ENCODE measurements at regions not wholly inside any gene's neighbourhood (a gene's known extent, or its start where the extent isn't known, plus 50 kb on each side); places are given as distances from the start of the nearest gene placed in this dataset.

DNA sequence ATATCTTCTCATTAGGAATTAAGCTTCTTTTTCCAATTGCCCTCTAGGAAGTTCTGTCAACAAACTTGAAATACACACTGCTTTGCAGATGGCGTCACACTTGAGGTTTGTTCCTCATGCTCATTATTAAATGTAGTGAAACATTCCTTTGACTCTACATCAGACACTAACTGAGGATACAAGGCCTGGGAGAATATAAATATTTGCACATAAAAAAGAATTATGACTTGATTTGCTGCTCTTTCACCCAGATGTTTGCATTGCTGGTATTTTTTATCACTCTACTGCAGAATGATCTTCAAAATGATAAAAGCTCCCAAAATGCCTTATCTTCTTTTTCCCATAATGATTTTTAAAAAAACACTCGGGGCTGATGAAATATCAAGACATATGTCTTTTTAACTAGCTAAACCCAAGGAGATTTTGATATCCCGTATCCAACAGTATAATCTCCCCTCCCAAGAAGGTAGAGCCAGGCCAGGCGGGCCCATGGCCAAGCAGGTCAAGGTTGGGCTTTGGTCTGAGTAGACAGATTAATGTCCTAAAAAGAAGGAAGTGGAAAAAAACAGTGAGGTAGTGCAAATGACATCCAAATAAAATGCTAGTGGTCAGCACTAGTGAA is 264.6 kb downstream of the HHIPL2 start:
- no peak for DNase-seq

DNA sequence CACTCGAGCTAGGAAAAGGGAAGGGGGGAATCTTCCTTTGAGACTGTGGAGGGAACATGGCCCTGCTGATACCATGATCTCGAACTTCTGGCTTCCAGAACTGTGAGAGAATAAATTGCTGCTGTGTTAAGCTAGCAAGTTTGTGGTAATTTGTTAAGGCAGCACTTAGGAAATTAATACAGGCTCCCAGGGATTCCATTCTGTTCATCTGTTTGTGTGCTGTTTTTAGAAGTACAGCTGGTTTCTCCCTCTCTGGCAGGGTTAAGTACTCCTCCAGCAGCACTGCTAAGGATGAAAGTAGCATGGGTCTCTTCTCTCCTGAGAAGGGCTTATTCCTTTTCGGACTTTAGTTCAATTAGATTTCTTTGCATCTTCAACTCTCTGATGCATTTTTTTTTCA is 268.3 kb downstream of the HHIPL2 start:
- DNase-seq = no peak

DNA sequence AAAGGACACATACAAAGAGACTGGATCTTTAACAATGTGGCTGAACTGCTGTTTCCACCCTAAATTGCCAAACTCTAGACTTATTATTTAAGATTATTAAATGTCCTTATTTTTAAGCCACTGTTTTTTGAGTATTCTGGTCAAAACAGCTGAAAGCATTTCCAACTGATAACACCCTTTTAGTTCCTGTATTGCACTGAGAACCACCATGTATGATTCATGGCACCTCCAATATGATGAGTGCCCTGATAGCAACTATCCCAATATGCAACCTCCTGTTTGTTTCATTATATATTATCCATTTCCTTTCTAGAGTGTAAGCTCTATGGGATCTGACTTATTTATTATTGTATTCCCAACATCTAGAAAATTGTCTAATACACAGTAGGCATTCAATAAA is 269.4 kb downstream of the HHIPL2 start:
- no peak for DNase-seq

DNA sequence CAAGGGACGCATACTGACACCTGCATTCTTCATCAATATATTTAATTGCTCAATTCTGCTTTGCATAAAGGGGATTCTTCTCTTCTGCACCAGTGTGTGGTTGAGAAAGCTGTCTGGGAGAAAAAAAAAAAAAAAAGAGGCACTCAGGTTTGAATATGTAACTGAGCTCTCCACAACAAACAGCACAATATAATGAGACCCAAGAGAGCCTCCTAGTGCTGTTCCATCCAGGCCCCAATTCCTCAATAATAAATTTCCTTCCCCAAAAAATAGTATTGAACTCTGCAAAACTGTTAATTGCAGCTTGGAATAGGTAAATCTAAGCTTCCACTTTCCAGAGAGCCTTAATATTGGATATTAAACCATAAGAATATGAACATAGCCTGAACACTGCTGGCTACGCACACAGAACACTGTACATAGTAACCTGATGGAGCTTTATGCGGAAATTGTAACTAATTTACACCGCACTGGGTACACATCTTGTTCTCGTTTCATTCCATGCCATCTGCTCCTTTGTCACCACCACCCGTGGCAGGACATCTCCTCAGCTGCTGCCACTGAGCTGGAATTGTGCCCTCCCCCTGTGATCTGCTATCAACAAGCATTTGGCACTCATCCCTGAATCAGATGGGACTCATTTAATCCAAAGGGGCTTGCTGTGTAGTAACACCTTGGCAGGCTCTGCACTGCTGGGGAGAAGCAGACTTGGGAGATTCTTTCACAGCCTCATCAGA is 272.0 kb downstream of the HHIPL2 start:
- DNase-seq = no peak

DNA sequence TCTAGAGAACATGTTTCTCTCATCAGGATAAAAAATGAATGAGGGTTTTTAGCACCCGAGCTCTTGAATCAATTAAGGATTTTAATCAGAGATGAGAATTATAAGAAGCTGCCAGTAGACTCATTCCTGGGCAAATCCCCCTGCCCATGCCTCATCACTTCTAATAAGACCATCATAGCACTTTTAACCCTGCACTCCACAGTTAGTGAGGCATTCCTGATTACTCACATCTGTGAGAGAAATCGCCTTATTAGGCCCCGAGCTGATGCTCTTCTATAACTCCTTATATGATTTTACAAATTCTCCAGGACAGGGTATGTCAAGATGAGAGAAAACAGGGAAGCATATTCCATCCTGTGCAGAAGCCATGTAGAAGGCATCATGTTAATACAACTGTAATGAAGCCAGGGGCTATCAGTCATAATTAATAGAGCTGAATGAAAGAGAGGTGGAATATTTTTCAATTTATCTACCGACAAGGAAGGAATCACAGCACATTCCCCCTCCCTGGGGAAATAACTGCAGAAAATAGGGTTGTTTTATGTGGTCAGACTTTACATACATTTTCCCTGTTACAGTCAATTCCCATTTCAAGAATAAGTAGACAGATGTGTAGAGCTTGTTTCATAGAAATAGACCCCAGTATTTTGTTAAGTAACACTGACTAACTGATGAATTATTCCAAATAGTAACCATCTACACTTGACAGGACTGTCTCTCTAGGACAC is 272.7 kb downstream of the HHIPL2 start:
- DNase-seq = no peak

DNA sequence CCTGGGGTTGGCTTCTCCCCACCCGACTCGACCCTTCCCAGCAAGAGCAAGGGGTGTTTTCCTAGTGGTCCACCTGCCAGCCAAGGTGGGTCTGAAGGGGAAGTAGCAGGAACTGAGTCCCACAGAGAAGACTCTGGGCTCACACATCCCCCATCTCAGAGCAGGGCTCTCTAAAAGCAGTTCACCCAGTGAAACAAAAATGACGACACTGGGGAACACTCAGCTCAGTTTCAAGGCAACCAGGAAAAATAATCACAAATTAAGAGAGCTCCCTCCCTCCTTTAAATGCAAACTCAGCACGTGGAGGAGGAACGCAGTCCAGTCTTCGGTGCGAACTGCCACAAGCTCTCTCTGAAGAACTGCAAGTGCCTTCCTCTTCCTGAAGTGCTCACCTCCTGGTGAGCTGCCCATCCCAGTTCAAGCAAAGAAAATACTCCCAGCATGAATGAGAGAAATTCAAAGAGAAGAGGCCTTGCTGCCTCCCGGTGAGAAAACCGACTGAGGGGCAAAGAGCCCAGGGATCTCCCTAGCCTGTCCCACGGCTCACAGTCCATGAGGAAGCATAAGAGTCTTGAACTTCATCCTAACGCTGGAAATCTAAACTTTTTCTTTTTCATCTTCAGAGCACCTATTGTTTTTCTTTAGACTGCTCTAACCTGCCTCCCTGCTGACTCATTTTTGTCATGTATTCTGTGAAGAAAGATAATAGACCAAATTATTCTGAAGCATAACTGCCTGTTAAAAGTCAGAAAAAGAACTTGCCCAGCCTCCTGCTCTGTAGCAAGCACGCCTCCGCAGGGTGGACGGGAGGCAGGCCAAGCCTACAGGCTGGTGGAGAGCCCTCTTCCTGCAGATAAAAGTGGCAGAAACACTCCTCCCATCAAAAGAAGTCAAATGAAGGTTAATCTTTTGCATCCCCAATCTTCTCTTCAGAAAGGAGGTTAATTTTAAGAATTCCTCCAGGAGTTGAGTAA is 281.4 kb downstream of the HHIPL2 start:
- no peak for DNase-seq

DNA sequence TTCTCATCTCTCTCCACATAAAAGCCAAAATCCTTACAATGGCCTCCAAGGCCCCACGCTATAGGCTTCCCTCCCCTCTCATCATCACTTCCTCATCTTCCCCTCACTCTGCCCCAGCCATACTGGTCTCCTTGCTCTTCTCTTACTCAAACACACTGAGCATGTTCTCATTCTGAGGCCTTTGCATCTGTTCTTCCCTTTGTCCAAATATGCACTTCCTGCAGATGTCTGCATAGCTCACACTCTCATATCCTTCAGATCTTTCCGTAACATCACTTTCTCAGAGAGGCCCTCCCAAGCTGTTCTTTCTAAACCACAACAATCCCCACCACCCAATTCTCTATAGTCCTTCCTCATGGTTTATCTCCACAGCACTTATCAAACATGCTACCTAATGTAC is 284.1 kb downstream of the HHIPL2 start:
- no peak for DNase-seq

DNA sequence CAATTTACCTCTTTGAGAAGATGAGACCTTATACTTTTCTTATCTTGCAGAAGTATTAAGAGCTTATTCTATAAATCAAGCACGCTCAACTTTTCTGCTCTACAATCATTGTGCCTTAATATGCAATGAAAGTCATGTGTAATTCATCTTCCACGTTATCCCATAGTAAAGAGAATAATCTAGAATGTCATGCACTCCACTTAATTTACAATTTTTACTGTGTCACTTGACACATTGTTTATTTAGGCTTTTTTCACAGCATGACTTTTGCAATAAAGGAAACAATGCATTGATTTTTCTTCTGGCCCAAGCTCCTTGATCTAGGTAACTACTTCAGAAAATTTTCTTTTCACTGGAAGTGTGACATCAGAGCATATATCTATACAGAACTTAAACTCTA is 290.9 kb downstream of the HHIPL2 start:
- no peak for DNase-seq

DNA sequence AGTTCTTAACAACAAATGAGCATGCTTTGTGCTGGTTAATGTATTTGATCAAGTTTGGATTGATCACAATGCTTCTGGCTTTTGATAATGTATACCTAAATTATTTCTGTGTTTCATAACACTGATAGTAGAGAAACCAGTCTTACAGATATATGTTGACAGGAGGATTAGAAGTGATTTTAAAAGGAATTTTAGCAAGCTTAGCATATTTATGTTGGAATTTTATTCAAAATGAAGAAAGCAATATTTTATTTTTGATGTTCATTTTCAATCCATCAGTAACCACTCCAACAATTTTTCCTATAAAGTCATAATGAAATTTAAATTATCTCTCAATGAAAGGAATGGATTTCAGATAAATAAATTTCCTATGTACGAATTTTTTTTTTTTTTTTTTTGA is 291.8 kb downstream of the HHIPL2 start:
- DNase-seq = no peak

DNA sequence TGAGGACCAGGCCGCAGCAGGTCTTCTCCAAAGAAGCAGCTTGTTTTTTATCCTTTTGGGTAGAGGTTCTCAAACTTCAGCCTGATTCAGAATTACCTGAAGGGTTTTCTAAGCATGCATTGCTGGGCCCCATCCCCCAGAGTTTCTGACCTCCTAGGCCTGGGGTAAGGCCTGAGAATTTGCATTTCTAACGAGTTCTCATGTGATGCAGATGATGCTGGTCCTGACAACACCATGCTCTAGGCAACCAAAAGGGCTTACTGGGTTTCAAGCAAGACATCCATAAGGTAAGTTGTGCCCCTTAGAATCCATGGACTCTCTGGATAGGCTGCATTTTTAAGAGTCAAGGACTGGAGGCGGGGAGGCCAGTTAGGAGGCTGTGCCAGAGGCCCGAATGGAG is 295.1 kb downstream of the HHIPL2 start:
- DNase-seq = no peak

DNA sequence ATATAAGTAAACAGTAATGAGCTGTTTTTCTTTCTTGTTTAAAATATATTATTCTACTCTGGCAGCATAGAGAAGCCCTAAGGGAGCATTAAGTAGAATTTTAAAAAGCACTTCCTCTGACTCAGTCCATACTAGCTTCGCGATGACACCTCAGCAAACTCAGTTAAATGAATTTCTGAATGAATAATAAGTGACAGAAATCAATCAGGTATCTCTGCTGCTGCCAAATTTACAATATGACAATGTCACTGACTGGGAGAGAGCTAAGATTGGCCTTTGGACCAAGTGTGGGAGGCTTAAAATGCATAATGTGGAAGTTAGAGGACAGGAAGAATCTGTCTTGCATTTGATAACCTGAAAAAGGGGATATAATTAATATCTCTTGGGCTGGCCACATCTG is 296.1 kb downstream of the HHIPL2 start:
- no peak for DNase-seq

DNA sequence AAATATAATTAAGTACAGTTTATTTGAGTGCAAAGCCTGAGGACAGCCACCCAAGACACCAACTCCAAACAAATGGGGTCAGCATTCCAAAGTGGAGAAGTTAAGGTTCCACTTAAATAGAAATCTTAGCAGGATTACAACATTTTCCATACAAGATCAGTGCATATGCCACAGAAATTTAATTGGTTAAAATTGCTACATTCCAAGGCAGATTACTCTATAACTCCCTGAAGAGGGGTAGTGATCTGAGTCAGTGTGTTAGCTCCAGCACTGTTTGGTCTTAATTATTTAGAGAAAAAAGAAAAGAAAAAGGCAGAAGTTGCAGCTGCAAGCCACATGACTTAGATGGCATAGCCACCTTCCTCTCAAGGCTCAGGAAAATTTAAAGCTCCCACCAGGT is 297.5 kb downstream of the HHIPL2 start:
- no peak for DNase-seq

DNA sequence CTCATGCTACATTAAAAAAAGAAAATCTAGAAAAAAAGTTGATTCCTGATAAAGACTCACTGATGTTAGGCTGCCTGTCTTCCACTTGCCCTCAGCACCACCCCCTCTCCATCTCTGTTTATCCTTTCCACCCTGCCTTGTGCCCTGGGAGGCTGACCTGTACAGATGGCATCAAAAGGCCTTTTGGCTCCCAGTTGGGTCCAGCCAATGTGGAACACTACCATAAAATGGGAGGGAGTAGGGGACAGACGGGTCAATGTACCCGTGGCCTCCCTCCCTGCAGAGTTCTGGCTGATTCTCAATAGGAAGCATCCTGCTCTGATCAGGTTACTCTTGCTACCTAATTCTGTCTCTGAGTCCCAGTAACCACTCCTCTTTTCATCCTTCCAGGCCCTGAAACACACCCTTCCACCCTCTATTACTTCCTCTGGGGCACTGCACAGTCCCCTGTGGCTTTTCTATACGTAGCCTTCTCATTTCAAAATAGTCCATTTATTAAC is 300.0 kb downstream of the HHIPL2 start:
- DNase-seq = no peak

DNA sequence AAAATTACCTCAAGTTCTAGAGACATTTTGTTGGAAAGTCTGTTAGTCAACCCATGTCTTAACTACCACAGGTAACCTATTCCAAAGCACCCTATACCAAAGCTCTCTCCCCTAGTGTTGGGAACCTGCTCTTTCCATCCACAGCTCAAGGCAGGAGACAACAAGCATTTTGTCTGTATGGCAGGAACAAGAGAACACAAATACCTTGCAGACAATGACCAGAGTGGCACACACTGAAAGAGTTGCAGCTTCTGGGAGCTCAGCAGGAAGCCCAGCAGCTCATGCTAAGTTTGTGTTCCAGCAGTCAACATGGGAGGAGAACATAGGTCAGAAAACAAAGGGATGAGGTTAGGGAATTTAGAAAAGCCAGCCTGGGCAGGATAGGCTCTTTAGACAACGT is 300.8 kb downstream of the HHIPL2 start:
- DNase-seq = no peak

DNA sequence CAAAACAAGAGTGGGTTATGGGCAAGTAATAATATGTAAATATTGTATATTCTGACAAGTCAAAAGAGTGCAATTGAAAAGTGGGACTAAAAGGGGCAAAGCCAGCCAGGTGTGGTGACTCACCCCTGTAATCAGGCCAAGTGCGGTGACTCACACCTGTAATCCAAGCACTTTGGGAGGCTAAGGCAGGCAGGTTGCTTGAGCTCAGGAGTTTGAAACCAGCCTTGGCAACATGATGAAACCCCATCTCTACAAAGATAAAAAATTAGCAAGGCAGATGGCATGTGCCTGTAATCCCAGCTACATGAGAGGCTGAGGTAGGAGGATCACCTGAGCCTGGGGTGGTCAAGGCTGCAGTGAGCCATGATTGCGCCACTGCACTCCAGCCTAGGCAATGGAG is 304.0 kb downstream of the HHIPL2 start:
- DNase-seq = no peak

DNA sequence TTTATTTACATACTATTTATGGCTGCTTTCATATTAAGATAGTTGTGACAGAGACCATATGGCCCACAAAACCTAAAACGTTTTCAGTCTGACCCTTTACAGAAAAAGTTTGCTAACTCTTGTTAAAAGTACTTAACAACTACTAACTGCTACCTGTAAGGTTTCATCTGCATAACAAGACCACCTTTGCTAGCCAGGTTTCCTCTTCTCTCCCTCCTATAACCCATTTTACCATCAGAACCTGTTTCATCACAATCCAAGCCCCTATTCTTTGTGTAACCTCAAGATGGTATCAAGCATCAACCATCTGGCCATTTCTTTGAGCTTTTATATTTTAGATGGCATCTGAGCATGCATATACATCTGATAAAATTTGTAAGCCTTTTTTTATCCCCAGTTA is 305.4 kb downstream of the HHIPL2 start:
- DNase-seq = no peak

DNA sequence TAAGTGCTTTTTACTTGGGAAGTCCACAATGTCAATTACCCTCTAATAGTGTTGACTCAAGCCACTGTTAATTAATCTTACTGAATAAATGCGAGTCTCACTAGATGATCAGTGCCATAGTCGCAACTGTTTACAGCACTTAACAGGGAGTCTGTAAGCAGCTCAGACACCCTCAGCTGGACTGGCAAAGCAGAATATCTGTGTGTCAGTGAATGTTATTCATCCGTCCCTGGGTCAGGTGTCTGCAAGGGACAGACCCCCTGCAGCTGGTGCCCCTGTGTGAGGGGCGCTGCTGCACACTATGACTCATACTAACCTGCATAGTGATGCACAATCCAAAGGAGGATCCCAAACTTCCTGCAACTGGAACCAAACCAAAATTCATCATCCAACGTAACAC is 306.5 kb downstream of the HHIPL2 start:
- DNase-seq = no peak

DNA sequence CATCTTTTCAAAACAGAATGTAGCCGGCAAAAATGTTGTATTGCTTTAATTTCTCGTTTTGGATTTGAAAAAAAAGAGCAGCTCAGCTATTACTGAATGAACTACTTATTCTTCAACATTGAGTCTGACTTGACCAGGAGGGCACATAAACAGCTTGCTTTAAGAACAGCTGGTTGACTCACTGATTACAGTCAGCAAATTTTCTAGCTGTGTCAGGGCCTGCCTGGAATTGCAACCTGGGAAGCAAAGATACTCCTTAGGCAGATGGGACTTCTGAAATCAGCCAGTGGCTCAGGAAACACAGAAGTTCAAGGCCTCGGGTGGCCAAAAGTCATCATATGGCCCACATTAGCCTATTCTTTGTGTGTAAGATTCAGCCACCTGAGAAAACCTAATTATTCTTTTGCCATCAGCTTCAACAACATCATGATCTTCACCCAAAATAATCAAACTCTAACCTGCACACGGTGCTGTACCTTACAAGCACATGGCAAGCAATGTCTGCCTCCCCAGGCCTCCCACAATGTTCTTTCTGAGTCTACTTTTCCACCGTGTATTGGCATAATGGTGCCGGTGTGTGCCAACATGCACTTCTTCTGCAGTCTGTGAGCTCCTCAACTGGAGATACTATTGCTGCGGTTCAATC is 307.2 kb downstream of the HHIPL2 start:
- no peak for DNase-seq

DNA sequence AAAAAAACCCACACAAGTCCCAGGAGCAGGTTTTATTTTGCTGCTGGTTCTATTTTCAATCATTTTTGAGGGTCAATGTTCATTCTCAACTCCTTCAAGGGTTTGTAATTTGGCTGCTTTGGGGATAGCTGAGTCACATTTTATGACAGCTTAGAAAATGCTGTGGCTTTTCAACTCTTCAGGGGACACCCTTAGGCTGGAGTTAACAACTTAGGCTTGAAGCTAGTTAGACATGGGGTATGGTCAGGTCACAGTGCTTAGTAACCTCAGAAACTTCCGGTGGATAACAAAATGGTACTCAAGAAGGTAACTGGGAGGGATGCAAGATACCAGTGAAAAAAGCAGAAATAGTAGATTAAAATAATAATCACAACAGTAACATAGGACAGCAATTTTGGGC is 308.8 kb downstream of the HHIPL2 start:
- DNase-seq = no peak

DNA sequence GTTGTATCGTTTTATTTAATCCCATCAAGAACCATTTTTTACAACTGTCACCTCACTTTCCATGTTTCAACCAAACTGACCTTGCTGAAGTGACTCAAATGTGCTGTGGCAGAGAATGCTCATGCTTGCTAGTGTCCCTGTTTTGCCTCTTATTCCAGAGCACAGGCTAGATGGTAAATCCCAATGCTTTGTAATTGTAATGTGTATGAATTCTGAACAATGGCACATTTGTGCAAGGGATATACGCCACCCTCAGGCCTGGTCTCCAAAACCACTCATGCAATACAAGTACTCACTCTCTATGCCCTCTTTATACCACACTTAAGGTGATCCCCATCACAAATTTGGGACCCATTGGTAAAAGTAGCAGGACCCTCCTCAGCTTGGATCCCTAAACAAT is 313.6 kb downstream of the HHIPL2 start:
- no peak for DNase-seq

DNA sequence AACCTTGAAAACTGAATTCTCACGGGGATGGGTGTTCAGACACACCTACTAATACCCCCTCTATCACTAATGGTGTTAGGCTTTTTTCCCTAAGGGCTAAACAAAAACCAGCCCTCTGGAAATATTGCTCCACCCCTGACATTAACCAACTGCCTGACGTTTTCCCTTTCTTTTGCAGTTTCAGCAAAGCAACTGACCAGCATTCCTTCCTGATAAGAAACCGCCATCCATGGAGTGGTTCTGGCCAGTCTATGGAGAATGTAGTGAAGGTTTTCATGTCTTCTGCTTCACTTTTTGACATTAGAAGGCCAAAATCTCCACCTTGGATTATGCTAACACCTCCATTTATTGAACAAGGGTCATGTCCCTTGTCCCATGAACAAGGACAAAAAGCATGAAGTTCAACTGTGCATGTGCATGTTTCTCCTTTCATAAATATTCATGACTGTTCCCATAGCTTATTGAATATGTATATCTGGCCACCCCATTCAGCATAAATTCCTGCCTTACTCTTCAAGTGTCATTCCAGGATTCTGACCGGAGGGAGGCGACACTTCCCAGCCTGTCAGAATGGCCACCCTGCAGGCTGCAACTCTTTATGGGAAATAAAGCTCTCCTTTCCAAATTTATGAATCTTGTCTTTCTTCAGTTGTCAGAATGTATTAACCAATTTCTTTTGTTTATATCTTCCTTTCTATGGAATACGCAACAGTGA is 314.3 kb downstream of the HHIPL2 start:
- DNase-seq = no peak

DNA sequence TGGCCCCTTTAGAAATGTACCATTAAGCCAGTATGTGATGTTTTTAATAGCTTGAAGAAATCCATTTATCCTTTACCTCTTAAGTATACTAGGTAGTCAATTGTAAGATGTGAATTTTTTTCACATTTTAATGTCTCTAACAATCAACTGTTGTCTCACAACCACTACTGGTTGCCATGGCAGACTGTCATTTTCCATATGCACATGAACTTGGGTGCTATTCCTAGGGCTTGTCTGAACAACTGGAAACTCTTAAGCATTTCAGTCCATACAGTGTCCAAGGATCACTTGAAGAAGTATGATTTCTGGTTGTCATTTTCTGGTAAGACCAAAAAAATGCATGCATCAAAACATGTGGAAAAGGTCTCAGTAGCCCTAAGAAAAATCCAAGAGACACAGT is 315.1 kb downstream of the HHIPL2 start:
- no peak for DNase-seq
